ENCODE measurements at regions not wholly inside any gene's neighbourhood (a gene's known extent, or its start where the extent isn't known, plus 50 kb on each side); places are given as distances from the start of the nearest gene placed in this dataset.

DNA sequence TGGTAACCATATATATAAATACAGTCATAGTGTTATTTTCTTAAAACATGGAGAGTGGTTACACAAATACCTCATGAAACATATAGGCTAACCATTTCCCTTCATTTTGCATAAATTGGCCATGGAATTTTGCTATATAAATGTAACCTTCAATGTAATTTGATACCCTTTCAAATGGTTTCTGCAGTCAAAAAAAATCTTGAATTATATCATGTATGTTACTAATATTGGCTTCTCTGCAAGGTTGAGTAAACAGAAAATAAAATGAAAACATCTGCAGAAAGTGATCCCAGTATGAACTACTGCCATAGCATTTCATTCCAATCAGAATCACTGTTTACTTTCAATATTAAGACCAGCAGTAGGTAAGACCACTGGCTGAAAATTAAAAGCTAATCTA lies 1165.9 kb upstream of the TENM3 start:
- no peak overlapping the region for H2AFZ ChIP-seq (ENCODE audit: insufficient read depth, low read depth, low read length, poor library complexity, severe bottlenecking)
- Mint-ChIP-seq H3K27me3 (ENCODE audit: low read depth in 3 of 3) (no peaks in the 10 kb centered on the region), H3K9me3 (peaks cover 0 to 4% (median 2%) of the 10 kb centered on the region in 7 donors), H3K27ac (no peak overlapping the region), H3K4me1 (no peaks in the 10 kb centered on the region), H3K36me3 (no peaks in the 10 kb centered on the region), H3K4me3 (no peak overlapping the region)
- peaks cover 4 to 9% of the 10 kb centered on the region in 2 donors for H3K9me3 ChIP-seq (replicated peaks in 1 of 2; ENCODE audit: control insufficient read depth in 1 of 2, insufficient read depth in 1 of 2, low read length in 2 of 2)
- H3K4me2 ChIP-seq (replicated peaks; ENCODE audit: extremely low read depth, low read length, poor library complexity, severe bottlenecking) = no peak overlapping the region
- H3K27me3 ChIP-seq (ENCODE audit: control insufficient read depth in 2 of 2, insufficient read depth in 2 of 2, low read length in 2 of 2) = no peaks in the 10 kb centered on the region
- TF ChIP-seq, protein P1, sequence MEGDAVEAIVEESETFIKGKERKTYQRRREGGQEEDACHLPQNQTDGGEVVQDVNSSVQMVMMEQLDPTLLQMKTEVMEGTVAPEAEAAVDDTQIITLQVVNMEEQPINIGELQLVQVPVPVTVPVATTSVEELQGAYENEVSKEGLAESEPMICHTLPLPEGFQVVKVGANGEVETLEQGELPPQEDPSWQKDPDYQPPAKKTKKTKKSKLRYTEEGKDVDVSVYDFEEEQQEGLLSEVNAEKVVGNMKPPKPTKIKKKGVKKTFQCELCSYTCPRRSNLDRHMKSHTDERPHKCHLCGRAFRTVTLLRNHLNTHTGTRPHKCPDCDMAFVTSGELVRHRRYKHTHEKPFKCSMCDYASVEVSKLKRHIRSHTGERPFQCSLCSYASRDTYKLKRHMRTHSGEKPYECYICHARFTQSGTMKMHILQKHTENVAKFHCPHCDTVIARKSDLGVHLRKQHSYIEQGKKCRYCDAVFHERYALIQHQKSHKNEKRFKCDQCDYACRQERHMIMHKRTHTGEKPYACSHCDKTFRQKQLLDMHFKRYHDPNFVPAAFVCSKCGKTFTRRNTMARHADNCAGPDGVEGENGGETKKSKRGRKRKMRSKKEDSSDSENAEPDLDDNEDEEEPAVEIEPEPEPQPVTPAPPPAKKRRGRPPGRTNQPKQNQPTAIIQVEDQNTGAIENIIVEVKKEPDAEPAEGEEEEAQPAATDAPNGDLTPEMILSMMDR (IDR thresholded peaks at IDR 0.05) = no peak
- no peaks in the 10 kb centered on the region for H4K20me1 ChIP-seq (ENCODE audit: insufficient read depth, low read length)
- no peak overlapping the region for H3K9ac ChIP-seq (ENCODE audit: insufficient read depth, low read length, poor library complexity, severe bottlenecking)
- no peaks in the 10 kb centered on the region for H3K36me3 ChIP-seq (replicated peaks in 1 of 2; ENCODE audit: control insufficient read depth in 1 of 2, insufficient read depth in 2 of 2, low read length in 2 of 2)
- intact Hi-C loops (cut with micrococcal nuclease) = no loop called here
- no peak overlapping the region for H3K4me3 ChIP-seq (replicated peaks in 1 of 3; ENCODE audit: low read depth in 2 of 3, low read length in 3 of 3)
- no peak for DNase-seq
- no peaks in the 10 kb centered on the region for H3K79me2 ChIP-seq (ENCODE audit: insufficient read depth, low read length)
- no peaks in the 10 kb centered on the region for H3K4me1 ChIP-seq (ENCODE audit: control insufficient read depth in 1 of 2, insufficient read depth in 2 of 2, low read length in 2 of 2)
- no peak overlapping the region for H3K27ac ChIP-seq (ENCODE audit: low read depth in 1 of 2, low read length in 2 of 2)

DNA sequence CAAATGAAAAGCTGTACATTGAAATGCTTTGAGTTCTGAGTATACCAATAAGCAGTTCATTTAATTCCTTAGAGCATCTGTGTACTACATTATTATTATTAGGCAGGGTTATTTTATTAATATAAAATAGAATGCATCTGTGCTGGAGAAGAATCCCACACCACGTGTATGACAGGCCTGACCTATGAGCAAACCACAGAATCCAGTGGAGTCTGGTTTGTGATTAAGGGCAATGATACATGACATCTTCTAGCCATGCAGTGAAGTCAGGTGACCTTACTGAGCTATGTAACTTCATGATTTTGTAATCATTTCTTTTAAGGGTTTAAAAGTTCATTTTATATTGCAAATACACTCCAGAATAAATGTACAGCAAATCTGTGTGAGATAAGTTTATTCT lies 1165.0 kb upstream of the TENM3 start:
- intact Hi-C loops (cut with micrococcal nuclease) = no loop called here
- no peaks in the 10 kb centered on the region for H3K4me1 Mint-ChIP-seq
- no peaks in the 10 kb centered on the region for H3K36me3 Mint-ChIP-seq

More for the DNA sequence above, 1165.0 kb upstream of the TENM3 start:
- no peaks in the 10 kb centered on the region for H3K27me3 Mint-ChIP-seq (ENCODE audit: low read depth in 3 of 3)
- H3K27ac Mint-ChIP-seq = no peak overlapping the region
- Histone ChIP-seq H3K4me1 (ENCODE audit: control insufficient read depth in 1 of 2, insufficient read depth in 2 of 2, low read length in 2 of 2) (no peaks in the 10 kb centered on the region), H2AFZ (ENCODE audit: insufficient read depth, low read depth, low read length, poor library complexity, severe bottlenecking) (no peak overlapping the region), H3K4me3 (replicated peaks in 1 of 3; ENCODE audit: low read depth in 2 of 3, low read length in 3 of 3) (no peak overlapping the region), H3K9me3 (replicated peaks in 1 of 2; ENCODE audit: control insufficient read depth in 1 of 2, insufficient read depth in 1 of 2, low read length in 2 of 2) (peaks cover 4 to 9% of the 10 kb centered on the region in 2 donors), H3K9ac (ENCODE audit: insufficient read depth, low read length, poor library complexity, severe bottlenecking) (no peak overlapping the region), H3K27me3 (ENCODE audit: control insufficient read depth in 2 of 2, insufficient read depth in 2 of 2, low read length in 2 of 2) (no peaks in the 10 kb centered on the region), H4K20me1 (ENCODE audit: insufficient read depth, low read length) (no peaks in the 10 kb centered on the region), H3K36me3 (replicated peaks in 1 of 2; ENCODE audit: control insufficient read depth in 1 of 2, insufficient read depth in 2 of 2, low read length in 2 of 2) (no peaks in the 10 kb centered on the region), H3K4me2 (replicated peaks; ENCODE audit: extremely low read depth, low read length, poor library complexity, severe bottlenecking) (no peak overlapping the region), H3K79me2 (ENCODE audit: insufficient read depth, low read length) (no peaks in the 10 kb centered on the region), H3K27ac (ENCODE audit: low read depth in 1 of 2, low read length in 2 of 2) (no peak overlapping the region)
- DNase-seq = no peak
- TF ChIP-seq, protein P1 (IDR thresholded peaks at IDR 0.05) = no peak
- no CpG with 5 or more reads among the region's 1 CpG for WGBS (ENCODE audit: insufficient coverage)
- H3K4me3 Mint-ChIP-seq = no peak overlapping the region
- H3K9me3 Mint-ChIP-seq = peaks cover 0 to 4% (median 2%) of the 10 kb centered on the region in 7 donors

All from CD14-positive monocyte (primary cell).